Fibroblast of the aortic adventitia (primary cell): ENCODE measurements at regions not wholly inside any gene's neighbourhood (a gene's known extent, or its start where the extent isn't known, plus 50 kb on each side); places are given as distances from the start of the nearest gene placed in this dataset.
A peak's percentile ranks its signal among the peaks of the same experiment; 100 is the strongest.

Source experiments
- DNase-seq: peaks from one replicate; pipeline ENCODE4 v3.0.0-alpha.2; 2010; ENCODE audit warnings: low read depth
- H3K4me3 ChIP-seq: 2 replicates; pipeline ENCODE4 v1.5.1; 2011; ENCODE audit warnings: low read depth, mild to moderate bottlenecking, control low read depth, low read length, moderate library complexity
- CTCF ChIP-seq: IDR thresholded peaks from 2 replicates; pipeline ENCODE4 v1.5.1; 2011; ENCODE audit warnings: mild to moderate bottlenecking, low read length, control low read depth, inconsistent platforms; ENCODE audit not compliant: insufficient read depth

GRCh38 chr4:106628586-106629267 is 260.1 kb upstream of the GIMD1 start:
- no peak for TF ChIP-seq CTCF
- no peak overlapping the region for H3K4me3 ChIP-seq
- no peak for DNase-seq

GRCh38 chr4:106627051-106627450 is 258.5 kb upstream of the GIMD1 start:
- H3K4me3 ChIP-seq: no peak overlapping the region
- peak; percentile 50 for DNase-seq
- no peak for TF ChIP-seq CTCF

GRCh38 chr4:106624671-106625070 is 256.1 kb upstream of the GIMD1 start:
- TF ChIP-seq CTCF: no peak
- H3K4me3 ChIP-seq: no peak overlapping the region
- no peak for DNase-seq

- TF ChIP-seq CTCF: no peak
- no peak overlapping the region for H3K4me3 ChIP-seq
- DNase-seq: peak; percentile 15
These were observed 250.4 kb upstream of the GIMD1 start for GRCh38 chr4:106618956-106619355.

GRCh38 chr4:106615961-106616360 is 247.4 kb upstream of the GIMD1 start:
- no peak overlapping the region for H3K4me3 ChIP-seq
- TF ChIP-seq CTCF: no peak
- DNase-seq: peak; percentile 12

- TF ChIP-seq CTCF: no peak
- no peak for DNase-seq
These were observed 246.9 kb upstream of the GIMD1 start for GRCh38 chr4:106615410-106615945.

GRCh38 chr4:106614441-106614840 is 245.9 kb upstream of the GIMD1 start:
- DNase-seq: peak; percentile 23
- no peak for TF ChIP-seq CTCF
- peak overlapping the region; percentile 6 for H3K4me3 ChIP-seq

More at GRCh38 chr4:106615410-106615945, 246.9 kb upstream of the GIMD1 start:
- H3K4me3 ChIP-seq: no peak overlapping the region
